ENCODE measurements at regions not wholly inside any gene's neighbourhood (a gene's known extent, or its start where the extent isn't known, plus 50 kb on each side); places are given as distances from the start of the nearest gene placed in this dataset.

DNA sequence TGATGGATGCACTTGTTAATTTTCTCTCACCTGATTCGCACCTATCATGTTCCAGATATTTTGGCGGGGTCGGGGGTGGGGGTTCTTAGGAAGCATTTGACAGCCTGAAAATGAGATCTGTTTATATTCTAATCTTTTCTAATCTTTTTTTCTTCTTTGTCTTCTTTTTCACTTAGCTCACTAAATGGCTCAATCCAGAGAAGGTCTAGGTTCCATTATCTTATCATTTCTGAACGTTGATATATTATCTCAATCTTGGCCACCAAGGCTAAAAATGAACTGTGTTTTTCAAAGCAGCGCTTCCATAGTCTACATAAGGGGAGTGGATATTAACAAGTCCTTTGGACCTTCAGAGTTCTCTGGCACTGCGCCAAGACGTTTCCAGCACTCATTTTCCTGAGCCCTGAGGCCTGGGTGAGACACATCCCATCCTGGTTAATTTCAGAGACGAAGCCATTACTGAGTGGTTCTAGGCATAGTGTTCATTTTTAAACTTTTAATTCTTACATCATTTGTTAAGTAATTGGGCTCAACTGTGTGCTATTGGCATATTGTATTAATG, 229.0 kb downstream of the SOX11 start:
- H3K27ac Mint-ChIP-seq (ENCODE audit: unreplicated experiment), result no peak overlapping the region
- no peaks in the 10 kb centered on the region for H3K27me3 ChIP-seq (ENCODE audit: insufficient read depth, low read length)
- no peak overlapping the region for H3K4me2 ChIP-seq (ENCODE audit: low read length)
- DNase-seq (ENCODE audit: low read depth), result no peak
- H3K79me2 ChIP-seq (ENCODE audit: insufficient read depth, low read length), result no peaks in the 10 kb centered on the region
- no peak overlapping the region for H3K9ac ChIP-seq (ENCODE audit: low read length)
- peaks cover 3% of the 10 kb centered on the region for H3K9me3 ChIP-seq (ENCODE audit: insufficient read depth, low read depth, low read length)
- FAIRE-seq, result no peak
- H4K20me1 ChIP-seq (ENCODE audit: insufficient read depth, low read length), result no peaks in the 10 kb centered on the region
- TF ChIP-seq, protein P1, sequence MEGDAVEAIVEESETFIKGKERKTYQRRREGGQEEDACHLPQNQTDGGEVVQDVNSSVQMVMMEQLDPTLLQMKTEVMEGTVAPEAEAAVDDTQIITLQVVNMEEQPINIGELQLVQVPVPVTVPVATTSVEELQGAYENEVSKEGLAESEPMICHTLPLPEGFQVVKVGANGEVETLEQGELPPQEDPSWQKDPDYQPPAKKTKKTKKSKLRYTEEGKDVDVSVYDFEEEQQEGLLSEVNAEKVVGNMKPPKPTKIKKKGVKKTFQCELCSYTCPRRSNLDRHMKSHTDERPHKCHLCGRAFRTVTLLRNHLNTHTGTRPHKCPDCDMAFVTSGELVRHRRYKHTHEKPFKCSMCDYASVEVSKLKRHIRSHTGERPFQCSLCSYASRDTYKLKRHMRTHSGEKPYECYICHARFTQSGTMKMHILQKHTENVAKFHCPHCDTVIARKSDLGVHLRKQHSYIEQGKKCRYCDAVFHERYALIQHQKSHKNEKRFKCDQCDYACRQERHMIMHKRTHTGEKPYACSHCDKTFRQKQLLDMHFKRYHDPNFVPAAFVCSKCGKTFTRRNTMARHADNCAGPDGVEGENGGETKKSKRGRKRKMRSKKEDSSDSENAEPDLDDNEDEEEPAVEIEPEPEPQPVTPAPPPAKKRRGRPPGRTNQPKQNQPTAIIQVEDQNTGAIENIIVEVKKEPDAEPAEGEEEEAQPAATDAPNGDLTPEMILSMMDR (IDR thresholded peaks at IDR 0.05; ENCODE audit: insufficient read depth, low read depth, low read length), result no peak
- no peak for TF ChIP-seq EZH2 (IDR thresholded peaks at IDR 0.05; ENCODE audit: insufficient read depth, low read length)
- peaks cover 12% of the 10 kb centered on the region for H3K9me3 Mint-ChIP-seq (ENCODE audit: unreplicated experiment)
- H2AFZ ChIP-seq (ENCODE audit: low read depth, low read length), result no peak overlapping the region
- H3K4me3 Mint-ChIP-seq (ENCODE audit: unreplicated experiment), result no peak overlapping the region
- H3K27me3 Mint-ChIP-seq (ENCODE audit: low read depth, unreplicated experiment), result no peaks in the 10 kb centered on the region
- no peaks in the 10 kb centered on the region for H3K4me1 Mint-ChIP-seq (ENCODE audit: low read depth, unreplicated experiment)
- no peak overlapping the region for H3K27ac ChIP-seq (ENCODE audit: low read depth, low read length)
- no peak overlapping the region for H3K4me3 ChIP-seq (ENCODE audit: insufficient read depth, low read depth, low read length)
- H3K36me3 Mint-ChIP-seq (ENCODE audit: low read depth, unreplicated experiment), result no peaks in the 10 kb centered on the region
- peaks cover under 1% of the 10 kb centered on the region for H3K4me1 ChIP-seq (ENCODE audit: insufficient read depth, low read length)
- no peaks in the 10 kb centered on the region for H3K36me3 ChIP-seq (ENCODE audit: insufficient read depth, low read length)

DNA sequence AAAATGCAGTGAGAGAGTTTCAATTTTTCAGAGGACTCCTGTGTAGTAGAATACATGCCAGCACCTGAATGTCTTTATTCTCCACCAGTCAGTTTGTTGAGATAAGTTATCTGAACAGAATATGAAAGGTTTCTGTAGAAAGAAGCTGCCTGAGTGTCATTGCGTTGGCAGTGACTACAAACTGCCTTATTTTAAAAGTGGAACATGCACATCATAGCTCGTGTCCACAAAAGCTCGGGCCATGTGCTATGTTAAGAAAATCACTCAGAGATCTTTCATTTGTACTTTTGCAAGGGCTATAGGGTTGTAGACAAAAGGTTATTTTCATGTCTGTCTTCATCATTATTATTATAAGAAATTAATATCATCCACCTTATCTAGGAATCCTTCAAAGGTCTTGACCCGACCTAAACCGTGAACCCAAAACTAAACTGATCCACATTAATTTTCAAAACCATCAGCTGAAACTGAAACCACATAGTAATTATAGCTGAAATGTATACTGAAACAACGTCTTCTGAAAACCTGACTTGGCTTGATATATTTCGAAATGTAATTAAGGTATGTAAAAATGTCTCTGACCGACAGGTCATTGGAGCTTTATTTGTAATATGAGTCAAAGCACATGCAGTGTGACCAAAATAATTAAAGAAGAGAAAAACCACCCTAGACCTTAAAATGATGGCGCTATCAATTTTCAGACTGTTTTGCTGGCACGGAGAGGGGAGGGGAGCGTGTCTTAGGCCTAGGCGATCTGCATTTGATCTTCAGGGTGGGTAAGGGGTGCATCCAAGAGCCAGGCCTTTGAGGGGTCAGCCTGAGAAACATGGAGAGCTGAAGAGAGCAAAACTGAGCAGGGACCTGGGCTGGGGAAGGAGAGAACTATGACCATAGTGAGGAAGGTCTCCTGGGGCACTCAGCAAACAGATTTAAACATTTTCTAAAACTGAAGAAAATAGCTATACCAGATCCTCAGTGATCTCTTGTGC, 232.1 kb downstream of the SOX11 start:
- H3K4me2 ChIP-seq (ENCODE audit: low read length), result no peak overlapping the region
- no peaks in the 10 kb centered on the region for H3K9me3 ChIP-seq (ENCODE audit: insufficient read depth, low read depth, low read length)
- H3K36me3 Mint-ChIP-seq (ENCODE audit: low read depth, unreplicated experiment), result no peaks in the 10 kb centered on the region
- H3K27me3 ChIP-seq (ENCODE audit: insufficient read depth, low read length), result no peaks in the 10 kb centered on the region
- no peaks in the 10 kb centered on the region for H4K20me1 ChIP-seq (ENCODE audit: insufficient read depth, low read length)
- no peak overlapping the region for H2AFZ ChIP-seq (ENCODE audit: low read depth, low read length)
- H3K4me3 Mint-ChIP-seq (ENCODE audit: unreplicated experiment), result no peak overlapping the region
- H3K9me3 Mint-ChIP-seq (ENCODE audit: unreplicated experiment), result peaks cover 8% of the 10 kb centered on the region
- H3K9ac ChIP-seq (ENCODE audit: low read length), result no peak overlapping the region
- FAIRE-seq, result no peak
- no peak overlapping the region for H3K27ac ChIP-seq (ENCODE audit: low read depth, low read length)
- no peak overlapping the region for H3K27ac Mint-ChIP-seq (ENCODE audit: unreplicated experiment)
- TF ChIP-seq, protein P1 (IDR thresholded peaks at IDR 0.05; ENCODE audit: insufficient read depth, low read depth, low read length), result no peak
- TF ChIP-seq EZH2 (IDR thresholded peaks at IDR 0.05; ENCODE audit: insufficient read depth, low read length), result no peak
- no peak overlapping the region for H3K4me3 ChIP-seq (ENCODE audit: insufficient read depth, low read depth, low read length)
- H3K27me3 Mint-ChIP-seq (ENCODE audit: low read depth, unreplicated experiment), result no peaks in the 10 kb centered on the region
- no peaks in the 10 kb centered on the region for H3K79me2 ChIP-seq (ENCODE audit: insufficient read depth, low read length)
- no peaks in the 10 kb centered on the region for H3K36me3 ChIP-seq (ENCODE audit: insufficient read depth, low read length)
- H3K4me1 Mint-ChIP-seq (ENCODE audit: low read depth, unreplicated experiment), result no peaks in the 10 kb centered on the region
- H3K4me1 ChIP-seq (ENCODE audit: insufficient read depth, low read length), result peaks cover 3% of the 10 kb centered on the region
- no peak for DNase-seq (ENCODE audit: low read depth)
